ENCODE measurements at regions not wholly inside any gene's neighbourhood (a gene's known extent, or its start where the extent isn't known, plus 50 kb on each side); places are given as distances from the start of the nearest gene placed in this dataset.

DNA sequence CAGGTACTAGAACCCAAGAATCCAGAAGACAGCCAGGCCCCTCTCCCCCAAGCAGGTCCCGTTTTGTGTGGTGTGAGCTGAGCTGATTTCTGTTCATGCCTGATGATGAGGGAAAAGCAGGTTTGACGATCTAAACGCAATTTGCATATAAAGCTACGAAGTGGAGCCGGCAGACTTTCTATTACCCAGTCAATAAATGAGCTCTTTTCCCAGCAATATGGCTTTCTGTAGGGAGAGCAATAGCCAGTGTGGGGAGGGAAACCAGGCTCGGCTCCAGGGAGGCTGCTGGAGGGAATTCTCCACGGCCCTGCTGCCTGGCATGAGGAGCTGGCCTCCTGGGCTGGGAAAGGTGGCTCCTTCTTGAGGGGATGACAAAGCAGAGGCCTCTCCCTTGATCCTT lies 140.7 kb upstream of the AJAP1 start:
- TF ChIP-seq POLR2A (IDR thresholded peaks at IDR 0.05; ENCODE audit: low read length): no peak
- TF ChIP-seq GATA1 (IDR thresholded peaks at IDR 0.05; ENCODE audit: low read depth, low read length): no peak

All from erythroblast (primary cell).